Panc1 (cell line): ENCODE measurements at regions not wholly inside any gene's neighbourhood (a gene's known extent, or its start where the extent isn't known, plus 50 kb on each side); places are given as distances from the start of the nearest gene placed in this dataset.

Experiments used
- CTCF ChIP-seq: fragments of 450-650 bp; IDR thresholded peaks from 2 replicates; pipeline ENCODE4 v1.5.1; 2017; ENCODE audit warnings: mild to moderate bottlenecking
- POLR2AphosphoS5 ChIP-seq: IDR thresholded peaks from 2 replicates; pipeline ENCODE4 v1.6.1; 2012; ENCODE audit warnings: mild to moderate bottlenecking, low read depth, low read length, moderate library complexity
- TCF7L2 ChIP-seq: IDR thresholded peaks from 2 replicates; pipeline ENCODE4 v1.6.1; 2011; ENCODE audit warnings: mild to moderate bottlenecking, low read depth, low read length, inconsistent platforms

GRCh38 chr5:40292006-40292405 lies 387.7 kb upstream of the PTGER4 start:
- TF ChIP-seq CTCF (no peak), POLR2AphosphoS5 (no peak), TCF7L2 (no peak)
